ENCODE measurements at regions not wholly inside any gene's neighbourhood (a gene's known extent, or its start where the extent isn't known, plus 50 kb on each side); places are given as distances from the start of the nearest gene placed in this dataset.
"Not testable (repeated sequence)": the region's sequence is repeated elsewhere in the genome, so short reads cannot be mapped to it uniquely, and the experiment has no call there.

DNA sequence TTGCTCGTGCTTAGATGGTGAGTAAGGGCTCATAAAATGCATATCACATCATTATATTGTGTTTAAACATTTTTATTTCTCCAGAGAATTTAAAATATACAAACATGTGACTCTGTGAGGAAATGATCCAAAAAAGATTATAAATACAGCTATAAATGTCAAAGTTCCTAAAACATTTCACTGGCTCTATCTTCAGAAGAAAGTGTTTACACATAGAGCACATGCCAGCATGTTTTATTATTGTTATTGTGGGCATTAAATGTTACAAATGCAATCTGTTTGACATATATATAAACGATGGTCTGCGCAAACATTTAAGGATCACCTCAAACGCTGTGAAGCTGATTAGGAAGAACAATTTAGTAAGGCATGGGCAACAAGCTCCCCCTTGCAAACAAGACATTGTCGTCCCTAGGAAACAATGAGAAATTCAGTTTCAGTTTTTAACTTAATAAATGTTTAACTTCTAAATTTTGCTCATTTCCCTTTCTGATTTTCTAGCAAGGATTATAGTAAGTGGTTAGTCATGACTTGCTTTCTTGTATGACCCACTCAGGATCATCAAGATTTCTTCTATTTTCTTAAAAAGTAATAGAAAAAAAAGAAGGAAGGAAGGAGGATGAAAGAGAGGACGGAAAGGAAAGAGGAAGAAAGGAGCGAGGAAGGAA lies 207.5 kb downstream of the SATB1 start:
- no peaks in the 10 kb centered on the region for H3K36me3 Mint-ChIP-seq
- Histone ChIP-seq H3K4me3 (ENCODE audit: low read length) (no peak overlapping the region), H3K4me1 (ENCODE audit: insufficient read depth, low read length) (no peaks in the 10 kb centered on the region), H3K27ac (ENCODE audit: low read depth, low read length) (no peak overlapping the region), H3K9me3 (ENCODE audit: low read length) (no peaks in the 10 kb centered on the region), H3K27me3 (ENCODE audit: insufficient read depth, low read length, poor library complexity, severe bottlenecking) (no peaks in the 10 kb centered on the region), H3K36me3 (ENCODE audit: insufficient read depth, low read length) (no peaks in the 10 kb centered on the region)
- POLR2A ChIA-PET: no interaction called here
- DNase-seq: no peak
- CTCF ChIA-PET: no interaction called here
- H3K4me3 Mint-ChIP-seq: no peak overlapping the region
- peaks cover 0 to 4% of the 10 kb centered on the region in 2 donors for H3K27me3 Mint-ChIP-seq
- H3K4me1 Mint-ChIP-seq: peaks cover 7% of the 10 kb centered on the region in 3 donors
- H3K9me3 Mint-ChIP-seq: no peaks in the 10 kb centered on the region
- no peak overlapping the region for H3K27ac Mint-ChIP-seq

DNA sequence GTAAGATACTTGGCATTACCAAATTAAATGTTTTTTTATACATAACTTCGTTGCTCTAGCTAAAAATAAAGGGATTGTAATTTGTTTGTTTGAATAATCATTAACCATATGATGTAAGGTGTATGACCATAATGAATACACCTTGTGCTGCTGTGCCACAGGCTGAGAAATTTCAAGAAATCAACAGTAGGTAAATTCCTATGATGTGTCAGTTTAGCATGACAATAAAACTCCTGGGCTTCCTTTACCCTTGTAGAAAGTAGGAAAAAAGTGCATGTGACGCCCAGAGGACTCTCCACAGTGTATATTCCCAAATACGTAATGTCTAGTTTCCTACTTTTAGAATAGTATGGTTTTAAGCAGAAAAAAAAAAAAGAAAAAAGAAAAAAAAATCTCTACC lies 208.1 kb downstream of the SATB1 start:
- CTCF ChIA-PET: no interaction called here
- H3K9me3 ChIP-seq (ENCODE audit: low read length): no peaks in the 10 kb centered on the region
- H3K4me3 ChIP-seq (ENCODE audit: low read length): no peak overlapping the region
- H3K36me3 Mint-ChIP-seq: no peaks in the 10 kb centered on the region
- POLR2A ChIA-PET: no interaction called here
- H3K36me3 ChIP-seq (ENCODE audit: insufficient read depth, low read length): no peaks in the 10 kb centered on the region
- no peak overlapping the region for H3K27ac ChIP-seq (ENCODE audit: low read depth, low read length)
- H3K27me3 Mint-ChIP-seq: no peaks in the 10 kb centered on the region
- no peak overlapping the region for H3K4me3 Mint-ChIP-seq
- H3K27me3 ChIP-seq (ENCODE audit: insufficient read depth, low read length, poor library complexity, severe bottlenecking): no peaks in the 10 kb centered on the region
- DNase-seq: no peak
- H3K4me1 ChIP-seq (ENCODE audit: insufficient read depth, low read length): no peaks in the 10 kb centered on the region
- no peak overlapping the region for H3K27ac Mint-ChIP-seq
- peaks cover 7% of the 10 kb centered on the region in 3 donors for H3K4me1 Mint-ChIP-seq
- H3K9me3 Mint-ChIP-seq: no peaks in the 10 kb centered on the region

DNA sequence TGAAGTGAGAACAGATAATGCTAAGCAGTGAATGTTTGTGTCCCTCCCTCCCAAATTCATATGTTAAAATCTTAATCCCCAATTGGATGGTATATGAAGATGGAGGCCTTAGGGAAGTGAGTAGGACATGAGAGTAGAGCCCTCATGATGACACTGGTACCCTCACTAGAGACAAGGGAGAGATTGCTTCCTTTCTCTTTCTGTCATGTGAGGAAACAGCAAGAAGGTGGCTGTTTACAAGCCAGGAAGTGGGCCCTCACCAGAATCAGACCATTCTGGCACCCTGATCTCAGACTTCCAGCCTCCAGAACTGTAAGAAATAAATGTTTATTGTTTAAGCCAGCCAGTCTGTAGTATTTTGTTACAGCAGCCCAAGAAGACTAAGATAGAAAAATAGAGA lies 209.5 kb downstream of the SATB1 start:
- Histone ChIP-seq H3K27me3 (ENCODE audit: insufficient read depth, low read length, poor library complexity, severe bottlenecking) (no peaks in the 10 kb centered on the region), H3K4me1 (ENCODE audit: insufficient read depth, low read length) (no peaks in the 10 kb centered on the region), H3K27ac (ENCODE audit: low read depth, low read length) (no peak overlapping the region), H3K9me3 (ENCODE audit: low read length) (no peaks in the 10 kb centered on the region), H3K4me3 (ENCODE audit: low read length) (no peak overlapping the region), H3K36me3 (ENCODE audit: insufficient read depth, low read length) (no peaks in the 10 kb centered on the region)
- POLR2A ChIA-PET: no interaction called here
- peak overlapping the region in 5 of 8 donors; percentile 23 to 81 (median 44) for H3K27ac Mint-ChIP-seq
- H3K36me3 Mint-ChIP-seq: no peaks in the 10 kb centered on the region
- H3K9me3 Mint-ChIP-seq: no peaks in the 10 kb centered on the region
- peak in 1 of 5 donors; percentile 9 for DNase-seq
- H3K27me3 Mint-ChIP-seq: no peaks in the 10 kb centered on the region
- no peak overlapping the region for H3K4me3 Mint-ChIP-seq
- H3K4me1 Mint-ChIP-seq: peaks cover 7% of the 10 kb centered on the region in 3 donors
- CTCF ChIA-PET: no interaction called here

DNA sequence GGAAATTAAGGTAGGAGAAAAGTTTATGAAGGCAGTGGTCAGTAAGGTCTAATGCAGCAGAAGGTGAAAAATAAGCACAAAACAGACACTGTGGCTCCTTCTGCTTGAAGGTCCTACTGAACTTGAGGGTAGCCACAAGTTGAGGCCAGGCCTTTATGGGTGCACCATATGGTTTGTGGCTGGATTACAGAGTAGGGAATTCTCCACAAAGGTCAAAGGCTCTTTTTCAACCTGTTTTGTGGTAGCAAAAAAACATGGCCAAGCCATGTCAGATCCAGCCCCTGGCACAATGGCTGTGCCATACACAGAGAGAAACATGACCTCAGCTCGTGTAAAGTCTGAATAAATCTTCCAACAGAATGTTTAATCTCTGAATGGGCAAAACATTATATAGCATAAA lies 214.0 kb downstream of the SATB1 start:
- ChIA-PET POLR2A (no interaction called here), CTCF (no interaction called here)
- no peak overlapping the region for H3K27ac ChIP-seq (ENCODE audit: low read depth, low read length)
- H3K9me3 ChIP-seq (ENCODE audit: low read length): no peaks in the 10 kb centered on the region
- H3K4me1 ChIP-seq (ENCODE audit: insufficient read depth, low read length): no peaks in the 10 kb centered on the region
- no peak for DNase-seq
- H3K36me3 ChIP-seq (ENCODE audit: insufficient read depth, low read length): no peaks in the 10 kb centered on the region
- no peak overlapping the region for H3K4me3 ChIP-seq (ENCODE audit: low read length)
- no peak overlapping the region for H3K27ac Mint-ChIP-seq
- H3K4me3 Mint-ChIP-seq: no peak overlapping the region
- H3K9me3 Mint-ChIP-seq: no peaks in the 10 kb centered on the region
- H3K36me3 Mint-ChIP-seq: no peaks in the 10 kb centered on the region
- peaks cover 7% of the 10 kb centered on the region in 3 donors for H3K4me1 Mint-ChIP-seq
- H3K27me3 Mint-ChIP-seq: peaks cover 0 to 11% of the 10 kb centered on the region in 2 donors
- no peaks in the 10 kb centered on the region for H3K27me3 ChIP-seq (ENCODE audit: insufficient read depth, low read length, poor library complexity, severe bottlenecking)

DNA sequence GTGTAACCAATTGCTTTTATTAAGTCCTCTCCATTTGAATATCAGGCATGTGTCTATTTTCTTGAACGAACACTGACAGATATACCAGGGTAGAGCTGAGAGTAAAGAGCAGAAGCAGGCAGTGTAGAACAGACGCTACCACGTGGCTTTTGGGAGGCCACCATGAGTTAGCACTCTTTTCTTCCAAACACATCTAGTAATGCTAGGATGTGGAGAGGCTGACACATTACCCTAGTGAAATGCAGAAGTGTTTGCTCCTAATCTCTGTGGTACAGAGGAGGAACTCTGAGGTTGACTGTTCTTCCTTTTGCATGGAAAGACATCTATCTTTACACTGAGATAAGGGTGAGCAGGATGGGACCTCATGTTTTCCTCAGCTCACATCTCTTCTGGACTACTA lies 216.3 kb downstream of the SATB1 start:
- CTCF ChIA-PET: no interaction called here
- Mint-ChIP-seq H3K9me3 (no peaks in the 10 kb centered on the region), H3K4me3 (no peak overlapping the region), H3K27ac (no peak overlapping the region), H3K27me3 (peaks cover 2 to 15% of the 10 kb centered on the region in 2 donors), H3K4me1 (no peaks in the 10 kb centered on the region), H3K36me3 (no peaks in the 10 kb centered on the region)
- H3K27me3 ChIP-seq (ENCODE audit: insufficient read depth, low read length, poor library complexity, severe bottlenecking): no peaks in the 10 kb centered on the region
- H3K9me3 ChIP-seq (ENCODE audit: low read length): no peaks in the 10 kb centered on the region
- H3K4me3 ChIP-seq (ENCODE audit: low read length): no peak overlapping the region
- no peak for DNase-seq
- no peak overlapping the region for H3K27ac ChIP-seq (ENCODE audit: low read depth, low read length)
- no peaks in the 10 kb centered on the region for H3K4me1 ChIP-seq (ENCODE audit: insufficient read depth, low read length)
- no peaks in the 10 kb centered on the region for H3K36me3 ChIP-seq (ENCODE audit: insufficient read depth, low read length)
- POLR2A ChIA-PET: no interaction called here

DNA sequence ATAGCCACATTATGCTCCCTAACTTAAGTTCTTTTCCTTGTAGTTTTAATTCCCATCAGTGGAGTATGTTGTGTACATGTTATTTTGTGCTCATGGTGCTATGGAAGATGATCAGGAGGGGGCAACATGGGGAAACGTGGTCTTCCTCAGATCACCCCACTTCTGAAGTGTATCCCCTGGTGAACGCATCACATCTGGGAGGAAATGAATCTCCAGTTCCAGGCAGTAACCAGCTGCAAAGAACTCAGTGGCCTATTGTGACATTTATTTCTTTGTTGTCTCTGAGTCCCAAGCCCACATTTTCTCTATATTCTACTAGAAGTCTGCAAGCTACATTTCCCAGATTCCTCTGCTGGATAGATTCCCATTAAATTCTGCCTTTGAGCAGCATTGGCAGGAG lies 217.0 kb downstream of the SATB1 start:
- CTCF ChIA-PET: no interaction called here

DNA sequence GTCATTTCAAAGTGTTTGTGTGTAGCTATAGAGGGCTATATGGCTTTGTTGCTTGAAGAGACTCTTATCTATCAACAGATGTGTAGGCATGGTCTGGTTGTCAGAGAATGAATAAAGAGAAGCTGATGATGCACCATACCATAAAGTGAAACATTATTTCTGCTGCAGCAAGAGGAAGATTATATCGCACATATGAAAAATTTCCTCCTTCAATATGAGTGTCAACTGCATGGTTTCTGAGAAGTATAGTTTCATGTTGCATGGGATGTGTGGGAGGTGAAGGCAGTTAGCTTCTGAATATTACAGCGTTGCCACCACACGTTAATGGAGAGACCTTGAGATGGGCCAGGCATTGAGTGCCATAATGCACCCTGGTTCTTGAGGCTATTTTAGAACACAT lies 217.9 kb downstream of the SATB1 start:
- no peaks in the 10 kb centered on the region for H3K27me3 ChIP-seq (ENCODE audit: insufficient read depth, low read length, poor library complexity, severe bottlenecking)
- Mint-ChIP-seq H3K4me3 (no peak overlapping the region), H3K4me1 (no peaks in the 10 kb centered on the region), H3K27ac (no peak overlapping the region), H3K36me3 (no peaks in the 10 kb centered on the region), H3K9me3 (no peaks in the 10 kb centered on the region), H3K27me3 (peaks cover 2 to 18% of the 10 kb centered on the region in 2 donors)
- no peaks in the 10 kb centered on the region for H3K36me3 ChIP-seq (ENCODE audit: insufficient read depth, low read length)
- ChIA-PET CTCF (no interaction called here), POLR2A (no interaction called here)
- H3K27ac ChIP-seq (ENCODE audit: low read depth, low read length): no peak overlapping the region
- no peak overlapping the region for H3K4me3 ChIP-seq (ENCODE audit: low read length)
- no peak for DNase-seq
- no peaks in the 10 kb centered on the region for H3K4me1 ChIP-seq (ENCODE audit: insufficient read depth, low read length)
- H3K9me3 ChIP-seq (ENCODE audit: low read length): no peaks in the 10 kb centered on the region

More for the DNA sequence above, 217.0 kb downstream of the SATB1 start:
- no peaks in the 10 kb centered on the region for H3K36me3 ChIP-seq (ENCODE audit: insufficient read depth, low read length)
- H3K27me3 Mint-ChIP-seq: peaks cover 2 to 15% of the 10 kb centered on the region in 2 donors
- H3K27ac Mint-ChIP-seq: no peak overlapping the region
- no peaks in the 10 kb centered on the region for H3K4me1 Mint-ChIP-seq
- no peaks in the 10 kb centered on the region for H3K4me1 ChIP-seq (ENCODE audit: insufficient read depth, low read length)
- no peaks in the 10 kb centered on the region for H3K36me3 Mint-ChIP-seq
- no peak for DNase-seq
- H3K4me3 Mint-ChIP-seq: no peak overlapping the region
- no peak overlapping the region for H3K4me3 ChIP-seq (ENCODE audit: low read length)
- no peaks in the 10 kb centered on the region for H3K9me3 Mint-ChIP-seq
- POLR2A ChIA-PET: no interaction called here
- H3K9me3 ChIP-seq (ENCODE audit: low read length): no peaks in the 10 kb centered on the region
- H3K27ac ChIP-seq (ENCODE audit: low read depth, low read length): no peak overlapping the region
- no peaks in the 10 kb centered on the region for H3K27me3 ChIP-seq (ENCODE audit: insufficient read depth, low read length, poor library complexity, severe bottlenecking)

DNA sequence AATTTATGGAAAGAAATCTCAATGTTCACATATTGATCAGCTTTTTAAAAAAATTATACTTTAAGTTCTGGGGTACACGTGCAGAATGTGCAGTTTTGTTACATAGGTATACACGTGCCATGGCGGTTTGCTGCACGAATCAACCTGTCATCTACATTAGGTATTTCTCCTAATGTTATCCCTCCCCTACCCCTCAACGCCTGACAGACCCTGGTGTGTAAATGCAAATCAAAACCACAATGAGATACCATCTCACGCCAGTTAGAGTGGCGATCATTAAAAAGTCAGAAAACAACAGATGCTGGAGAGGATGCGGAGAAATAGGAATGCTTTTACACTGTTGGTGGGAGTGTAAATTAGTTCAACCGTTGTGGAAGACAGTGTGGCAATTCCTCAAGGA lies 219.4 kb downstream of the SATB1 start:
- H3K4me1 Mint-ChIP-seq; H3K36me3 ChIP-seq (ENCODE audit: insufficient read depth, low read length); H3K4me3 ChIP-seq (ENCODE audit: low read length); H3K27ac ChIP-seq (ENCODE audit: low read depth, low read length); H3K27me3 ChIP-seq (ENCODE audit: insufficient read depth, low read length, poor library complexity, severe bottlenecking); H3K9me3 Mint-ChIP-seq; H3K36me3 Mint-ChIP-seq; H3K4me3 Mint-ChIP-seq; H3K27ac Mint-ChIP-seq; CTCF ChIA-PET; H3K4me1 ChIP-seq (ENCODE audit: insufficient read depth, low read length); H3K9me3 ChIP-seq (ENCODE audit: low read length); POLR2A ChIA-PET; DNase-seq: not testable (repeated sequence)
- H3K27me3 Mint-ChIP-seq: peaks cover 2 to 18% of the 10 kb centered on the region in 2 donors

DNA sequence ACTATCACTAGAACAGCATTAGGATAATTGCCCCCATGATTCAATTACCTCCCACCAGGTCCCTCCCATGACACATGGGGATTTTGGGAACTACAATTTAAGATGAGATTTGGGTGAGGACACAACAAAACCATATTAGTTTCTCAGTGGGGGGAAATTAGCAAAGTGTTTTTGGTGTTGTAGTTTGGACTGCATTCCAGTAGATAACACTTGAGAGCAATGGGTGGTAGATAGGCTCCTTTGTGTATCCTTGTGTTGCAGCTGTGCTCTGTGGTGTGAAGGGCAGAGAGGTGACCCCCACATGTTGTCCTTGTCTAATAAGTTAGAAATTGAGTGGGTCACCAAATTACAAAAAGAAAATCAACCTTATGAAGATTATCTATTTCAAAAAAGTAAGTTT lies 223.8 kb downstream of the SATB1 start:
- no peak overlapping the region for H3K27ac Mint-ChIP-seq
- DNase-seq: no peak
- peaks cover 0 to 20% (median 0%) of the 10 kb centered on the region in 3 donors for H3K36me3 Mint-ChIP-seq
- no peaks in the 10 kb centered on the region for H3K27me3 ChIP-seq (ENCODE audit: insufficient read depth, low read length, poor library complexity, severe bottlenecking)
- CTCF ChIA-PET: no interaction called here
- H3K9me3 Mint-ChIP-seq: peaks cover 16 to 20% (median 16%) of the 10 kb centered on the region in 5 donors
- H3K4me3 Mint-ChIP-seq: no peak overlapping the region
- no peaks in the 10 kb centered on the region for H3K4me1 ChIP-seq (ENCODE audit: insufficient read depth, low read length)
- POLR2A ChIA-PET: no interaction called here
- no peaks in the 10 kb centered on the region for H3K9me3 ChIP-seq (ENCODE audit: low read length)
- H3K36me3 ChIP-seq (ENCODE audit: insufficient read depth, low read length): no peaks in the 10 kb centered on the region
- H3K27ac ChIP-seq (ENCODE audit: low read depth, low read length): no peak overlapping the region
- H3K4me1 Mint-ChIP-seq: no peaks in the 10 kb centered on the region
- H3K27me3 Mint-ChIP-seq: peaks cover 2 to 33% of the 10 kb centered on the region in 2 donors
- H3K4me3 ChIP-seq (ENCODE audit: low read length): no peak overlapping the region
